ENCODE measurements at regions not wholly inside any gene's neighbourhood (a gene's known extent, or its start where the extent isn't known, plus 50 kb on each side); places are given as distances from the start of the nearest gene placed in this dataset.

DNA sequence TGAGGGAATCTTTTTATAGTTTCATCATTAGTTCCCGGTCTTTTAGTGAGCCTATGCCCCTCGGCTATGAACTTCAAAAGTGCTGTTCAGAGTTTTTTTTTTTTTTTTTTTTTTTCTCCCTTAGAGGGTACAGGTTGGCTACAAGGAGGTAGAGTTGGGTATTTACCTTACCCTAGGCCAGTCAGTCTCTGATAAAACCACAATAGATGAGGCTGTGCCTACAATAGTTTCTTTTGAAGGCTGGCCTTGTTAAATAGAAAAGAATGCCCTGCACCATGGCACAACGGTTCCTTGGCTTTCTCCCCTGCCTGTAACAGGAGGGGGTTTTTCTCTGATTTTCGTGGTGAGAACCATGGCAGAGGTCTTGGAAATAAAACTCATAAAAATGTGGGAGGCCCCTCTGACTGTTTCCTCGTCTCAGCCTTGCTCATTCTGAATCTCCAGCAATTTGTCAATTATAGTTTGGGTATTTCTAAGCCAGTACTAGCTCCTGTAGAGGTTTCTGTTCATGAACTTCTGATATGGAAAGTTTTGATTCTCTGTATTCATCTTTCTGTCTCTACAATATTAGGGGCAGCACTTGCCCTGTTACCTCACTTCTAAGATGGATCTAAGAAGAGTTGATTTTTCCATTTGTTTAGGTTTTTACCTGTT, 152.0 kb downstream of the MTRR start:
- POLR2A ChIA-PET = interaction anchor here (0.6 kb wide), 2 partner anchors 10 to 16 kb away, joined by 3 read pairs; no protein-coding TSS in a partner anchor
- no peaks in the 10 kb centered on the region for H3K9me2 ChIP-seq (ENCODE audit: insufficient read depth, low read length)
- H2AFZ ChIP-seq (ENCODE audit: low read length) = no peak overlapping the region
- no peaks in the 10 kb centered on the region for H4K20me1 ChIP-seq (ENCODE audit: insufficient read depth, low read length)
- CTCF ChIA-PET (ENCODE audit: unreplicated experiment) = no interaction called here
- H3K4me2 ChIP-seq (ENCODE audit: low read length) = no peak overlapping the region
- H3K4me3 ChIP-seq (ENCODE audit: low read depth, low read length, poor library complexity, severe bottlenecking) = no peak overlapping the region
- H3K4me1 ChIP-seq (ENCODE audit: insufficient read depth, low read length, poor library complexity, severe bottlenecking) = no peaks in the 10 kb centered on the region
- H3K27ac ChIP-seq (ENCODE audit: low read depth, low read length, poor library complexity, severe bottlenecking) = no peak overlapping the region
- no peak for TF ChIP-seq EZH2phosphoT487 (IDR thresholded peaks at IDR 0.05; ENCODE audit: borderline replicate concordance, low read depth, low read length)
- TF ChIP-seq, protein P1, sequence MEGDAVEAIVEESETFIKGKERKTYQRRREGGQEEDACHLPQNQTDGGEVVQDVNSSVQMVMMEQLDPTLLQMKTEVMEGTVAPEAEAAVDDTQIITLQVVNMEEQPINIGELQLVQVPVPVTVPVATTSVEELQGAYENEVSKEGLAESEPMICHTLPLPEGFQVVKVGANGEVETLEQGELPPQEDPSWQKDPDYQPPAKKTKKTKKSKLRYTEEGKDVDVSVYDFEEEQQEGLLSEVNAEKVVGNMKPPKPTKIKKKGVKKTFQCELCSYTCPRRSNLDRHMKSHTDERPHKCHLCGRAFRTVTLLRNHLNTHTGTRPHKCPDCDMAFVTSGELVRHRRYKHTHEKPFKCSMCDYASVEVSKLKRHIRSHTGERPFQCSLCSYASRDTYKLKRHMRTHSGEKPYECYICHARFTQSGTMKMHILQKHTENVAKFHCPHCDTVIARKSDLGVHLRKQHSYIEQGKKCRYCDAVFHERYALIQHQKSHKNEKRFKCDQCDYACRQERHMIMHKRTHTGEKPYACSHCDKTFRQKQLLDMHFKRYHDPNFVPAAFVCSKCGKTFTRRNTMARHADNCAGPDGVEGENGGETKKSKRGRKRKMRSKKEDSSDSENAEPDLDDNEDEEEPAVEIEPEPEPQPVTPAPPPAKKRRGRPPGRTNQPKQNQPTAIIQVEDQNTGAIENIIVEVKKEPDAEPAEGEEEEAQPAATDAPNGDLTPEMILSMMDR (conservative IDR thresholded peaks at IDR 0.05; ENCODE audit: low read length) = no peak
- no peaks in the 10 kb centered on the region for H3K79me2 ChIP-seq (ENCODE audit: insufficient read depth, low read depth, low read length)
- DNase-seq (ENCODE audit: low spot score) = no peak
- no peaks in the 10 kb centered on the region for H3K9me3 ChIP-seq (ENCODE audit: low read length)
- no TSS peak for BruUV-seq (replicated peaks)
- H3K36me3 ChIP-seq (ENCODE audit: insufficient read depth, low read length) = no peaks in the 10 kb centered on the region
- intact Hi-C loops (cut with micrococcal nuclease; ENCODE audit: unreplicated experiment) = no loop called here

DNA sequence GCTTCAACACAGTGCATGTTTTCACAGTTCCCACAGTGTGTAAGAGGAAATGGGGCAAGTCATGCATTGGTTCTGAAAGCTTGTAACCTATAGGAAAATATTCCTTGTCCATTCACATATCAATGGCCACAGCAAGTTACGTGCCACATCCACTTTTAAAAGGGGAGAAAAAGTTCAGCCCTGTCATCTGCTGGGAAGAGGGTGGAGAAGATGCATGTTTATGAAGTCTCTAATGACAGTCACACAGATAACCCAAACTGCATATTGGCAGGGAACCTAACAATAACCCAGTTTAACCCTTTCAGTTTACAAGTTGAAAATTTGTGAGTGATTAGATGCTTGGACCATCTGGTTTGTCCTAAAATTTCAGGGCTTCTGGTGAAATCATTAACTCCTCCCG, 159.3 kb downstream of the MTRR start:
- Histone ChIP-seq H4K20me1 (ENCODE audit: insufficient read depth, low read length) (no peaks in the 10 kb centered on the region), H3K36me3 (ENCODE audit: insufficient read depth, low read length) (no peaks in the 10 kb centered on the region), H3K27ac (ENCODE audit: low read depth, low read length, poor library complexity, severe bottlenecking) (no peak overlapping the region), H2AFZ (ENCODE audit: low read length) (no peak overlapping the region), H3K4me2 (ENCODE audit: low read length) (no peak overlapping the region), H3K4me1 (ENCODE audit: insufficient read depth, low read length, poor library complexity, severe bottlenecking) (no peaks in the 10 kb centered on the region), H3K9me3 (ENCODE audit: low read length) (no peaks in the 10 kb centered on the region), H3K79me2 (ENCODE audit: insufficient read depth, low read depth, low read length) (no peaks in the 10 kb centered on the region), H3K9me2 (ENCODE audit: insufficient read depth, low read length) (no peaks in the 10 kb centered on the region), H3K4me3 (ENCODE audit: low read depth, low read length, poor library complexity, severe bottlenecking) (no peak overlapping the region)
- CTCF ChIA-PET (ENCODE audit: unreplicated experiment) = no interaction called here
- intact Hi-C loops (cut with micrococcal nuclease; ENCODE audit: unreplicated experiment) = no loop called here
- POLR2A ChIA-PET = no interaction called here
- TF ChIP-seq, protein P1 (conservative IDR thresholded peaks at IDR 0.05; ENCODE audit: low read length) = no peak
- no peak for TF ChIP-seq EZH2phosphoT487 (IDR thresholded peaks at IDR 0.05; ENCODE audit: borderline replicate concordance, low read depth, low read length)
- BruUV-seq (replicated peaks) = no TSS peak
- DNase-seq (ENCODE audit: low spot score) = no peak

DNA sequence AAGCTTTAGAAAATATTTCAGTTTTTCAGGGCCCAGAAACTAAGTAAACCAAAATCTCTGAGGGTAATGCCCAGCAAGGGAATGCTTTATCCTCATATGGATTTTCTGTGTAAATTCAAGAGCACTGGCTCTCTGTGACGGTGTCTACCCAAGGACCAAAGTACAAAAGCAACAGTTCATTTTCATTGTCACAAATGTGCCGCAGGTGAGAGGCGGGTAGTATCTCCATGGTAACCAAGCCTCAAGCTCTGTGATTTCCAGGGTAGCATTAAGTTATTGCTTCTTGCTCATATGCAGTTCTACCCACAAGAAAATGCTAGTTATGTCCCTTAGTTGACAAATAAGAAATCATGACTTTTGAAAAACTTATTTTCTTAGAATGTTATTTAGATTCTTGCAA, 164.3 kb downstream of the MTRR start:
- no TSS peak for BruUV-seq (replicated peaks)
- H2AFZ ChIP-seq (ENCODE audit: low read length) = no peak overlapping the region
- no peak overlapping the region for H3K27ac ChIP-seq (ENCODE audit: low read depth, low read length, poor library complexity, severe bottlenecking)
- no peaks in the 10 kb centered on the region for H3K9me3 ChIP-seq (ENCODE audit: low read length)
- intact Hi-C loops (cut with micrococcal nuclease; ENCODE audit: unreplicated experiment) = no loop called here
- H3K4me2 ChIP-seq (ENCODE audit: low read length) = no peak overlapping the region
- H3K36me3 ChIP-seq (ENCODE audit: insufficient read depth, low read length) = no peaks in the 10 kb centered on the region
- DNase-seq (ENCODE audit: low spot score) = no peak
- no peaks in the 10 kb centered on the region for H3K9me2 ChIP-seq (ENCODE audit: insufficient read depth, low read length)
- no peak overlapping the region for H3K4me3 ChIP-seq (ENCODE audit: low read depth, low read length, poor library complexity, severe bottlenecking)
- H3K4me1 ChIP-seq (ENCODE audit: insufficient read depth, low read length, poor library complexity, severe bottlenecking) = no peaks in the 10 kb centered on the region
- no peaks in the 10 kb centered on the region for H3K79me2 ChIP-seq (ENCODE audit: insufficient read depth, low read depth, low read length)
- no peak for TF ChIP-seq EZH2phosphoT487 (IDR thresholded peaks at IDR 0.05; ENCODE audit: borderline replicate concordance, low read depth, low read length)
- TF ChIP-seq, protein P1 (conservative IDR thresholded peaks at IDR 0.05; ENCODE audit: low read length) = no peak
- CTCF ChIA-PET (ENCODE audit: unreplicated experiment) = no interaction called here
- no peaks in the 10 kb centered on the region for H4K20me1 ChIP-seq (ENCODE audit: insufficient read depth, low read length)
- POLR2A ChIA-PET = no interaction called here
